ENCODE measurements at regions not wholly inside any gene's neighbourhood (a gene's known extent, or its start where the extent isn't known, plus 50 kb on each side); places are given as distances from the start of the nearest gene placed in this dataset.

GRCh38 chr9:129478961-129479630 lies 141.8 kb downstream of the C9orf50 start:
- H3K36me3 ChIP-seq (replicated peaks; ENCODE audit: low read depth, low read length) = no peaks in the 10 kb centered on the region
- no peaks in the 10 kb centered on the region for H4K20me1 ChIP-seq (ENCODE audit: insufficient read depth, low read length)
- no peaks in the 10 kb centered on the region; the same call in 1 of the 2 replicates for H3K4me1 ChIP-seq (ENCODE audit: low read length)
- no peaks in the 10 kb centered on the region for H3K79me2 ChIP-seq (ENCODE audit: low read length)
- no peak overlapping the region for H3K27ac ChIP-seq (ENCODE audit: low read length)
- no peak overlapping the region for H2AFZ ChIP-seq (ENCODE audit: low read depth, low read length)
- no peak overlapping the region for H3K4me2 ChIP-seq (ENCODE audit: low read length)
- H3K9ac ChIP-seq (ENCODE audit: low read length) = no peak overlapping the region
- H3K27me3 ChIP-seq (ENCODE audit: low read depth, low read length) = 0 out of 2 replicates have a peak, but pooled peaks cover 8% of the 10 kb centered on the region
- no peak overlapping the region for H3K4me3 ChIP-seq (ENCODE audit: low read length)
- no peaks in the 10 kb centered on the region for H3K9me3 ChIP-seq (ENCODE audit: insufficient read depth, low read length)
- no peak for TF ChIP-seq EZH2phosphoT487 (IDR thresholded peaks at IDR 0.05; ENCODE audit: low read depth)
- no peak for TF ChIP-seq CTCF (IDR thresholded peaks at IDR 0.05; ENCODE audit: low read depth, low read length)

GRCh38 chr9:129478461-129478860 lies 142.4 kb downstream of the C9orf50 start:
- Histone ChIP-seq H3K36me3 (replicated peaks; ENCODE audit: low read depth, low read length) (no peaks in the 10 kb centered on the region), H3K9me3 (ENCODE audit: insufficient read depth, low read length) (no peaks in the 10 kb centered on the region), H4K20me1 (ENCODE audit: insufficient read depth, low read length) (no peaks in the 10 kb centered on the region), H3K27ac (ENCODE audit: low read length) (no peak overlapping the region), H3K4me2 (ENCODE audit: low read length) (no peak overlapping the region), H3K79me2 (ENCODE audit: low read length) (no peaks in the 10 kb centered on the region), H3K9ac (ENCODE audit: low read length) (no peak overlapping the region), H3K4me1 (ENCODE audit: low read length) (no peaks in the 10 kb centered on the region), H2AFZ (ENCODE audit: low read depth, low read length) (no peak overlapping the region), H3K4me3 (ENCODE audit: low read length) (no peak overlapping the region), H3K27me3 (ENCODE audit: low read depth, low read length) (0 out of 2 replicates have a peak, but pooled peaks cover 8% of the 10 kb centered on the region)
- TF ChIP-seq EZH2phosphoT487 (IDR thresholded peaks at IDR 0.05; ENCODE audit: low read depth) (no peak), CTCF (IDR thresholded peaks at IDR 0.05; ENCODE audit: low read depth, low read length) (no peak)

GRCh38 chr9:129476821-129477611 lies 143.9 kb downstream of the C9orf50 start:
- H2AFZ ChIP-seq (ENCODE audit: low read depth, low read length) = no peak overlapping the region
- H3K4me2 ChIP-seq (ENCODE audit: low read length) = no peak overlapping the region
- H3K27ac ChIP-seq (ENCODE audit: low read length) = no peak overlapping the region
- H3K36me3 ChIP-seq (replicated peaks; ENCODE audit: low read depth, low read length) = no peaks in the 10 kb centered on the region
- no peak overlapping the region for H3K9ac ChIP-seq (ENCODE audit: low read length)
- H3K4me3 ChIP-seq (ENCODE audit: low read length) = no peak overlapping the region
- no peaks in the 10 kb centered on the region for H4K20me1 ChIP-seq (ENCODE audit: insufficient read depth, low read length)
- no peaks in the 10 kb centered on the region for H3K4me1 ChIP-seq (ENCODE audit: low read length)
- H3K27me3 ChIP-seq (ENCODE audit: low read depth, low read length) = 0 out of 2 replicates have a peak, but pooled peaks cover 8% of the 10 kb centered on the region
- TF ChIP-seq CTCF (IDR thresholded peaks at IDR 0.05; ENCODE audit: low read depth, low read length) = no peak
- no peak for TF ChIP-seq EZH2phosphoT487 (IDR thresholded peaks at IDR 0.05; ENCODE audit: low read depth)
- H3K79me2 ChIP-seq (ENCODE audit: low read length) = no peaks in the 10 kb centered on the region
- no peaks in the 10 kb centered on the region for H3K9me3 ChIP-seq (ENCODE audit: insufficient read depth, low read length)

GRCh38 chr9:129474740-129475404 lies 146.0 kb downstream of the C9orf50 start:
- Histone ChIP-seq H3K9me3 (ENCODE audit: insufficient read depth, low read length) (no peaks in the 10 kb centered on the region), H3K4me3 (ENCODE audit: low read length) (no peak overlapping the region), H3K9ac (ENCODE audit: low read length) (no peak overlapping the region), H3K27ac (ENCODE audit: low read length) (no peak overlapping the region), H3K27me3 (ENCODE audit: low read depth, low read length) (0 out of 2 replicates have a peak, but pooled peaks cover 11% of the 10 kb centered on the region), H3K4me2 (ENCODE audit: low read length) (no peak overlapping the region), H4K20me1 (ENCODE audit: insufficient read depth, low read length) (no peaks in the 10 kb centered on the region), H3K79me2 (ENCODE audit: low read length) (no peaks in the 10 kb centered on the region), H2AFZ (ENCODE audit: low read depth, low read length) (no peak overlapping the region), H3K4me1 (ENCODE audit: low read length) (no peaks in the 10 kb centered on the region), H3K36me3 (replicated peaks; ENCODE audit: low read depth, low read length) (no peaks in the 10 kb centered on the region)
- TF ChIP-seq CTCF (IDR thresholded peaks at IDR 0.05; ENCODE audit: low read depth, low read length) = no peak
- TF ChIP-seq EZH2phosphoT487 (IDR thresholded peaks at IDR 0.05; ENCODE audit: low read depth) = no peak
